K562 (cell line): ENCODE measurements at regions not wholly inside any gene's neighbourhood (a gene's known extent, or its start where the extent isn't known, plus 50 kb on each side); places are given as distances from the start of the nearest gene placed in this dataset.

Experiments used
- ATAC-seq: fragments of 200-7000 bp; cut with Tn5 transposase; 3 replicates; pipeline ENCODE4 v1.9.1; 2020; ENCODE audit warnings: moderate library complexity
- BruUV-seq: library from RNA; stranded (reverse); fragments of 400-500 nt; replicated peaks from 2 replicates; lab custom pipeline; 2021; lab: Mats Ljungman, UMichigan
- CTCF ChIA-PET: fragments of 300-600 bp; formaldehyde crosslinking; extraction: SDS; loops from one replicate; lab custom pipeline; 2021; ENCODE audit warnings: low intra/inter-chr PET ratio; lab: Yijun Ruan, JAX
- POLR2A ChIA-PET: fragments of 300-600, 350-650 bp; sonication (Branson Sonifier 250); formaldehyde crosslinking; extraction: SDS; loops from one replicate; lab custom pipeline; 2021; ENCODE audit warnings: antibody characterized with exemption, inconsistent platforms; lab: Yijun Ruan, JAX
- DNase-seq, 4 experiments: peaks; one replicate each; pipeline versions ENCODE4 v3.0.0 to v3.0.0-alpha.2; 2011 to 2018; ENCODE audit warnings: low spot score in 3 of 4, mixed read lengths in 3 of 4; ENCODE audit errors: extremely low read depth in 1 of 4
- FAIRE-seq: peaks from 2 replicates; lab custom pipeline; 2011; peaks lifted over from hg19 to GRCh38; lab: Jason Lieb, UNC
- H2AFZ ChIP-seq: 2 replicates; pipeline ENCODE4 v1.6.0; 2011; ENCODE audit warnings: low read depth, low read length, control low read depth, inconsistent platforms
- H3K27ac ChIP-seq: fragments of 200-600 bp; 3 replicates; pipeline ENCODE4 v1.8.0; 2011; ENCODE audit warnings: low read depth, mild to moderate bottlenecking, control low read depth, inconsistent platforms, low read length, moderate library complexity, mixed read lengths; ENCODE audit errors: extremely low read depth
- H3K27me3 ChIP-seq, 2 experiments: fragments of 300-600 bp in 1 of 2; 2 replicates in 1 of 2; 3 replicates in 1 of 2; pipeline versions ENCODE4 v1.6.0 to v1.8.0; 2011; ENCODE audit warnings: inconsistent platforms in 2 of 2, low read length in 2 of 2, mild to moderate bottlenecking in 1 of 2, mixed read lengths in 1 of 2, moderate library complexity in 1 of 2; ENCODE audit not compliant: control insufficient read depth in 2 of 2, insufficient read depth in 2 of 2
- H3K36me3 ChIP-seq: fragments of 300-600 bp; 3 replicates; pipeline ENCODE4 v1.8.0; 2011; ENCODE audit warnings: mild to moderate bottlenecking, low read length, inconsistent platforms; ENCODE audit not compliant: control insufficient read depth, insufficient read depth
- H3K4me1 ChIP-seq, 2 experiments: fragments of 200-600 bp in 1 of 2; replicated peaks in 1 of 2; 2 replicates in 1 of 2; 3 replicates in 1 of 2; pipeline versions ENCODE4 v1.5.1 to v1.8.0; 2011; ENCODE audit warnings: inconsistent platforms in 2 of 2, low read length in 2 of 2, mild to moderate bottlenecking in 1 of 2, mixed read lengths in 1 of 2, moderate library complexity in 1 of 2; ENCODE audit not compliant: control insufficient read depth in 2 of 2, insufficient read depth in 2 of 2
- H3K4me2 ChIP-seq: 2 replicates; pipeline ENCODE4 v1.6.1; 2011; ENCODE audit warnings: low read length, control low read depth, inconsistent platforms, mixed read lengths; ENCODE audit not compliant: insufficient read depth
- H3K4me3 ChIP-seq: fragments of 200-600 bp; sonication (generic), shearing (Covaris generic); 2 replicates; pipeline ENCODE4 v1.5.1; 2016; ENCODE audit warnings: control low read depth, inconsistent platforms
- H3K79me2 ChIP-seq: fragments of 200-600 bp; 3 replicates; pipeline ENCODE4 v1.8.0; 2011; ENCODE audit warnings: low read length, inconsistent platforms; ENCODE audit not compliant: control insufficient read depth, insufficient read depth
- H3K9ac ChIP-seq, 2 experiments: 2 replicates each; pipeline versions ENCODE4 v1.6.0 to v1.6.1; 2011; ENCODE audit warnings: low read depth in 2 of 2, low read length in 2 of 2, control low read depth in 1 of 2, inconsistent platforms in 1 of 2, mild to moderate bottlenecking in 1 of 2, mixed read lengths in 1 of 2; ENCODE audit not compliant: insufficient read depth in 1 of 2
- H3K9me1 ChIP-seq: one replicate; pipeline ENCODE4 v1.6.0; 2011; ENCODE audit warnings: inconsistent platforms, mild to moderate bottlenecking, low read length, moderate library complexity; ENCODE audit not compliant: control insufficient read depth, insufficient read depth
- H3K9me3 ChIP-seq: replicated peaks from 2 replicates; pipeline ENCODE4 v1.5.1; 2011; ENCODE audit warnings: low read depth, low read length, inconsistent platforms; ENCODE audit not compliant: control insufficient read depth, insufficient read depth
- H4K20me1 ChIP-seq: replicated peaks from 2 replicates; pipeline ENCODE4 v1.6.1; 2011; ENCODE audit warnings: low read length, inconsistent platforms, mixed read lengths; ENCODE audit not compliant: control insufficient read depth, insufficient read depth
- DACH1 ChIP-seq: fragments of 450-650 bp; IDR thresholded peaks from 2 replicates; pipeline ENCODE4 v1.6.1; 2018; ENCODE audit not compliant: partially characterized antibody
- GMEB1 ChIP-seq: fragments of 250-450 bp; sonication (Bioruptor Pico); IDR thresholded peaks from 2 replicates; pipeline ENCODE4 v1.4.0; 2020; ENCODE audit warnings: mild to moderate bottlenecking
- GTF2E2 ChIP-seq: fragments of 200-800 bp; sonication (Bioruptor generic); IDR thresholded peaks from 2 replicates; pipeline ENCODE4 v1.6.1; 2016; ENCODE audit warnings: missing genetic modification characterization, missing compliant biosample characterization
- KAT8 ChIP-seq: fragments of 450-650 bp; IDR thresholded peaks from 2 replicates; pipeline ENCODE4 v1.6.1; 2016; ENCODE audit warnings: low read depth, mild to moderate bottlenecking
- RBM14 ChIP-seq: fragments of 200-400 bp; formaldehyde crosslinking; IDR thresholded peaks from 2 replicates; pipeline ENCODE4 v1.6.1; 2018; ENCODE audit warnings: low read depth, mild to moderate bottlenecking, low read length, moderate library complexity, borderline replicate concordance; ENCODE audit not compliant: insufficient read depth
- SREBF1 ChIP-seq: fragments of 150-350 bp; IDR thresholded peaks from 2 replicates; pipeline ENCODE4 v1.6.1; 2014; ENCODE audit warnings: antibody characterized with exemption, low read depth, low read length, borderline replicate concordance
- ZNF707 ChIP-seq: fragments of 250-450 bp; sonication (Bioruptor Pico); conservative IDR thresholded peaks from 2 replicates; pipeline ENCODE4 v1.8.0; 2022; ENCODE audit warnings: inconsistent platforms, mild to moderate bottlenecking, moderate library complexity
- WGBS: fragments of 100-300 bp; shearing (Covaris generic); methylation state at CpG from one replicate; pipeline ENCODE4 v1.1.6; 2016; ENCODE audit warnings: low coverage, mixed read lengths; ENCODE audit not compliant: insufficient coverage; ENCODE audit errors: missing lambda C conversion rate; 5-methylcytosine and 5-hydroxymethylcytosine counted together
- in situ Hi-C: fragments of 300-500 bp; cut with MboI; formaldehyde crosslinking; loops from 4 replicates; pipeline ENCODE4 v1.15.0; 2018; ENCODE audit warnings: inconsistent platforms, mixed read lengths
- intact Hi-C: fragments of 100-400 bp; cut with micrococcal nuclease; formaldehyde crosslinking; loops from 2 replicates; pipeline ENCODE4 v1.14.2; 2022
- TF ChIP-seq, protein P1 (sequence below), 2 experiments: fragments of 200-800 bp in 1 of 2; sonication (Bioruptor generic) in 1 of 2; sonication (generic) in 1 of 2; formaldehyde crosslinking in 1 of 2; IDR thresholded peaks in 1 of 2; conservative IDR thresholded peaks in 1 of 2; 2 replicates each; pipeline versions ENCODE4 v1.5.0 to v1.6.1; 2016 to 2020; ENCODE audit warnings: missing compliant biosample characterization in 1 of 2, missing genetic modification characterization in 1 of 2, missing genetic modification reagents in 1 of 2

DNA sequence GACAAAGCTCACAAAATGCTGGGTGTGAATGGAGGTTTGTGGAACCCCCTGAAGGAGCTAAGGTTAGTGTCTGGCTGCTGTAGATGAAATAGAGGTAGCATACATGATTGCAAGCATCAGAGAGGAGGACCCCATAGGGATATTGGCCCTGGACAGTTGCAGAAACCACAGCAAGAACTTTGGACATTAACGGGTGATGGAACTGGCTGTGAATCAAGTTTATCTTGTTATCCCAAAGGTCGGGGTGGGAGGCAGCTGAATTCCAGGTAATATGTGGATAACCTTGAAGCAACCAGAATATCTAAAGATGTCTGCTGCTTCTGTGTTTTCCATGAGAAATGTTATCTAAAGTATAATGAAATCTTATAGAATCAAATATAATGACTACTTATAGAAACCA is 447.7 kb downstream of the ZSWIM6 start (continued):
- TF ChIP-seq RBM14 (no peak), KAT8 (no peak), DACH1 (no peak), SREBF1 (no peak), GTF2E2 (no peak)
- TF ChIP-seq, protein P1, sequence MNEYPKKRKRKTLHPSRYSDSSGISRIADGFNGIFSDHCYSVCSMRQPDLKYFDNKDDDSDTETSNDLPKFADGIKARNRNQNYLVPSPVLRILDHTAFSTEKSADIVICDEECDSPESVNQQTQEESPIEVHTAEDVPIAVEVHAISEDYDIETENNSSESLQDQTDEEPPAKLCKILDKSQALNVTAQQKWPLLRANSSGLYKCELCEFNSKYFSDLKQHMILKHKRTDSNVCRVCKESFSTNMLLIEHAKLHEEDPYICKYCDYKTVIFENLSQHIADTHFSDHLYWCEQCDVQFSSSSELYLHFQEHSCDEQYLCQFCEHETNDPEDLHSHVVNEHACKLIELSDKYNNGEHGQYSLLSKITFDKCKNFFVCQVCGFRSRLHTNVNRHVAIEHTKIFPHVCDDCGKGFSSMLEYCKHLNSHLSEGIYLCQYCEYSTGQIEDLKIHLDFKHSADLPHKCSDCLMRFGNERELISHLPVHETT (CRISPR knock-in tag; conservative IDR thresholded peaks at IDR 0.05 in 1 of 2, IDR thresholded peaks at IDR 0.05 in 1 of 2): no peak

DNA sequence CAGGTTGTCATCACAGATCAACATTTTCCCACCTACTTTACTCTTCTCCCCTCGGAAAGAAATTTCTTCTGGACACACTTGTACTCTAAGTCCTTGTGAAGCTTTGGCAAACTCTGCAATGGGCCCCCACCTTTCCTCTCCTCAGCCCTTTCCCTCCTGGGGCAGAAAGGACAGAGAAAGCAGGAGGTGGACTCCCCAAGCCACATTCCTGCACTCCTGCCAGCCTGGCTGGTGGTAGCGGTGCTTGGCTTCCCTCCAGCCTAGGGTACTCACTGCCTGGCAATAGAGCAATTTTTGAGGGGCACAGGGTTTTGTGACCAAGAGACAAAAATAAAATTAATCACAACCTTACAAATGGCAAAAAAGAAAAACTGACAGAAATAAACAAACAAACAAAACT is 451.4 kb downstream of the ZSWIM6 start:
- intact Hi-C loops (no loop called here), in situ Hi-C loops (no loop called here)
- 0% methylated on average over 2 of the region's 2 CpGs for WGBS
- Histone ChIP-seq H4K20me1 (no peaks in the 10 kb centered on the region), H3K4me1 (no peaks in the 10 kb centered on the region), H3K27ac (no peak overlapping the region), H3K9ac (no peak overlapping the region), H3K9me1 (no peaks in the 10 kb centered on the region), H3K4me3 (no peak overlapping the region), H3K79me2 (no peaks in the 10 kb centered on the region), H3K36me3 (no peaks in the 10 kb centered on the region), H3K27me3 (no peaks in the 10 kb centered on the region; a peak in 2 of 5 replicates), H3K4me2 (no peak overlapping the region)
- POLR2A ChIA-PET: no interaction called here
- no TSS peak for BruUV-seq
- ATAC-seq: no peak
- no peak for FAIRE-seq
- no peak for DNase-seq
- CTCF ChIA-PET: no interaction called here
- TF ChIP-seq GMEB1 (CRISPR knock-in tag) (no peak), ZNF707 (CRISPR knock-in tag) (no peak)
- TF ChIP-seq, all 486 proteins: peak for 0
- Histone ChIP-seq H2AFZ (no peak overlapping the region), H3K9me3 (no peaks in the 10 kb centered on the region)
